HG02588 (cell line): ENCODE measurements at regions not wholly inside any gene's neighbourhood (a gene's known extent, or its start where the extent isn't known, plus 50 kb on each side); places are given as distances from the start of the nearest gene placed in this dataset.
"Not testable (repeated sequence)": the region's sequence is repeated elsewhere in the genome, so short reads cannot be mapped to it uniquely, and the experiment has no call there.

ENCODE experiments used
- ATAC-seq: cut with Tn5 transposase; IDR thresholded peaks from one replicate; pipeline ENCODE4 v1.9.1; 2021; ENCODE audit warnings: mild to moderate bottlenecking, moderate library complexity; ENCODE audit not compliant: unreplicated experiment

GRCh38 chr10:78444741-78445140, 411.1 kb downstream of the RPS24 start:
- ATAC-seq = not testable (repeated sequence)

- no peak for ATAC-seq
Observed at GRCh38 chr10:78445308-78445707, 411.6 kb downstream of the RPS24 start.

GRCh38 chr10:78448470-78448869, 414.8 kb downstream of the RPS24 start:
- no peak for ATAC-seq

GRCh38 chr10:78448994-78449418, 415.3 kb downstream of the RPS24 start:
- no peak for ATAC-seq

- ATAC-seq = no peak
Observed at GRCh38 chr10:78449554-78449953, 415.9 kb downstream of the RPS24 start.

- no peak for ATAC-seq
Observed at GRCh38 chr10:78450239-78450638, 416.6 kb downstream of the RPS24 start.

- no peak for ATAC-seq
Observed at GRCh38 chr10:78450807-78451485, 417.3 kb downstream of the RPS24 start.

- ATAC-seq = no peak
Observed at GRCh38 chr10:78451592-78451991, 417.9 kb downstream of the RPS24 start.

GRCh38 chr10:78454123-78454645, 420.5 kb downstream of the RPS24 start:
- no peak for ATAC-seq

- no peak for ATAC-seq
Observed at GRCh38 chr10:78455236-78455635, 421.6 kb downstream of the RPS24 start.

- no peak for ATAC-seq
Observed at GRCh38 chr10:78455811-78456210, 422.1 kb downstream of the RPS24 start.

- ATAC-seq = no peak
Observed at GRCh38 chr10:78456649-78457400, 423.2 kb downstream of the RPS24 start.

- no peak for ATAC-seq
Observed at GRCh38 chr10:78457804-78458482, 424.3 kb downstream of the RPS24 start.

GRCh38 chr10:78458983-78459638, 425.4 kb downstream of the RPS24 start:
- no peak for ATAC-seq

- ATAC-seq = no peak
Observed at GRCh38 chr10:78459639-78460037, 426.0 kb downstream of the RPS24 start.

- no peak for ATAC-seq
Observed at GRCh38 chr10:78460204-78460603, 426.5 kb downstream of the RPS24 start.

GRCh38 chr10:78461333-78461732, 427.7 kb downstream of the RPS24 start:
- ATAC-seq = no peak

GRCh38 chr10:78462176-78462575, 428.5 kb downstream of the RPS24 start:
- no peak for ATAC-seq

GRCh38 chr10:78462726-78463228, 429.1 kb downstream of the RPS24 start:
- ATAC-seq = no peak

GRCh38 chr10:78464118-78464855, 430.6 kb downstream of the RPS24 start:
- ATAC-seq = no peak
